IPS-18a (cell line): ENCODE measurements at regions not wholly inside any gene's neighbourhood (a gene's known extent, or its start where the extent isn't known, plus 50 kb on each side); places are given as distances from the start of the nearest gene placed in this dataset.

Experiments
- H3K27ac ChIP-seq: one replicate; pipeline ENCODE4 v1.5.1; 2013; ENCODE audit warnings: low read length
- H3K27me3 ChIP-seq: one replicate; pipeline ENCODE4 v1.6.1; 2013; ENCODE audit warnings: mild to moderate bottlenecking, low read length; ENCODE audit not compliant: control insufficient read depth, insufficient read depth
- H3K36me3 ChIP-seq: one replicate; pipeline ENCODE4 v1.6.1; 2013; ENCODE audit warnings: low read depth, low read length; ENCODE audit not compliant: control insufficient read depth
- H3K4me1 ChIP-seq: one replicate; pipeline ENCODE4 v1.6.1; 2013; ENCODE audit warnings: low read depth, low read length; ENCODE audit not compliant: control insufficient read depth
- H3K4me3 ChIP-seq: one replicate; pipeline ENCODE4 v1.5.1; 2013; ENCODE audit warnings: low read length
- H3K9ac ChIP-seq: one replicate; pipeline ENCODE4 v1.6.1; 2013; ENCODE audit warnings: mild to moderate bottlenecking, low read length, moderate library complexity
- H3K9me3 ChIP-seq: one replicate; pipeline ENCODE4 v1.6.1; 2013; ENCODE audit warnings: low read depth, low read length; ENCODE audit not compliant: control insufficient read depth

GRCh38 chr19:5271145-5271544 lies 69.5 kb downstream of the PTPRS start:
- Histone ChIP-seq H3K27ac (no peak overlapping the region), H3K9me3 (no peaks in the 10 kb centered on the region), H3K4me1 (no peaks in the 10 kb centered on the region), H3K27me3 (no peaks in the 10 kb centered on the region), H3K36me3 (peaks cover 21% of the 10 kb centered on the region), H3K4me3 (no peak overlapping the region), H3K9ac (no peak overlapping the region)

GRCh38 chr19:5269926-5270325 lies 70.7 kb downstream of the PTPRS start:
- no peaks in the 10 kb centered on the region for H3K9me3 ChIP-seq
- no peaks in the 10 kb centered on the region for H3K4me1 ChIP-seq
- H3K27ac ChIP-seq = no peak overlapping the region
- no peaks in the 10 kb centered on the region for H3K27me3 ChIP-seq
- no peak overlapping the region for H3K4me3 ChIP-seq
- H3K36me3 ChIP-seq = peaks cover 25% of the 10 kb centered on the region
- no peak overlapping the region for H3K9ac ChIP-seq

- Histone ChIP-seq H3K9ac (no peak overlapping the region), H3K36me3 (peaks cover 32% of the 10 kb centered on the region), H3K4me3 (no peak overlapping the region), H3K27me3 (no peaks in the 10 kb centered on the region), H3K4me1 (no peaks in the 10 kb centered on the region), H3K27ac (no peak overlapping the region), H3K9me3 (no peaks in the 10 kb centered on the region)
These were observed 71.3 kb downstream of the PTPRS start for GRCh38 chr19:5269279-5269678.

- H3K27ac ChIP-seq = no peak overlapping the region
- H3K4me3 ChIP-seq = no peak overlapping the region
- no peaks in the 10 kb centered on the region for H3K4me1 ChIP-seq
- H3K36me3 ChIP-seq = peaks cover 34% of the 10 kb centered on the region
- no peaks in the 10 kb centered on the region for H3K27me3 ChIP-seq
- no peak overlapping the region for H3K9ac ChIP-seq
- no peaks in the 10 kb centered on the region for H3K9me3 ChIP-seq
These were observed 71.8 kb downstream of the PTPRS start for GRCh38 chr19:5268801-5269200.

- Histone ChIP-seq H3K4me3 (no peak overlapping the region), H3K9ac (no peak overlapping the region), H3K9me3 (no peaks in the 10 kb centered on the region), H3K27me3 (no peaks in the 10 kb centered on the region), H3K4me1 (no peaks in the 10 kb centered on the region), H3K27ac (no peak overlapping the region), H3K36me3 (peaks cover 39% of the 10 kb centered on the region)
These were observed 75.4 kb downstream of the PTPRS start for GRCh38 chr19:5265260-5265659.

- Histone ChIP-seq H3K4me1 (no peaks in the 10 kb centered on the region), H3K9ac (no peak overlapping the region), H3K27ac (no peak overlapping the region), H3K36me3 (peaks cover 44% of the 10 kb centered on the region), H3K9me3 (no peaks in the 10 kb centered on the region), H3K27me3 (no peaks in the 10 kb centered on the region), H3K4me3 (no peak overlapping the region)
These were observed 76.2 kb downstream of the PTPRS start for GRCh38 chr19:5264453-5264852.

- no peak overlapping the region for H3K27ac ChIP-seq
- H3K36me3 ChIP-seq = peaks cover 47% of the 10 kb centered on the region
- H3K27me3 ChIP-seq = no peaks in the 10 kb centered on the region
- H3K4me3 ChIP-seq = no peak overlapping the region
- H3K9ac ChIP-seq = no peak overlapping the region
- no peaks in the 10 kb centered on the region for H3K4me1 ChIP-seq
- H3K9me3 ChIP-seq = no peaks in the 10 kb centered on the region
These were observed 77.0 kb downstream of the PTPRS start for GRCh38 chr19:5263615-5264014.

GRCh38 chr19:5262721-5263120 lies 77.9 kb downstream of the PTPRS start:
- Histone ChIP-seq H3K36me3 (peaks cover 55% of the 10 kb centered on the region), H3K27me3 (no peaks in the 10 kb centered on the region)

GRCh38 chr19:5261156-5261890 lies 79.3 kb downstream of the PTPRS start:
- no peak overlapping the region for H3K27ac ChIP-seq
- no peak overlapping the region for H3K4me3 ChIP-seq
- H3K36me3 ChIP-seq = peaks cover 65% of the 10 kb centered on the region
- no peak overlapping the region for H3K9ac ChIP-seq
- H3K9me3 ChIP-seq = no peaks in the 10 kb centered on the region
- H3K27me3 ChIP-seq = no peaks in the 10 kb centered on the region
- no peaks in the 10 kb centered on the region for H3K4me1 ChIP-seq

More at GRCh38 chr19:5262721-5263120, 77.9 kb downstream of the PTPRS start:
- H3K27ac ChIP-seq = no peak overlapping the region
- no peak overlapping the region for H3K9ac ChIP-seq
- no peaks in the 10 kb centered on the region for H3K9me3 ChIP-seq
- no peaks in the 10 kb centered on the region for H3K4me1 ChIP-seq
- H3K4me3 ChIP-seq = no peak overlapping the region

- no peak overlapping the region for H3K4me3 ChIP-seq
- no peaks in the 10 kb centered on the region for H3K4me1 ChIP-seq
- no peak overlapping the region for H3K9ac ChIP-seq
- peaks cover 69% of the 10 kb centered on the region for H3K36me3 ChIP-seq
- no peak overlapping the region for H3K27ac ChIP-seq
- no peaks in the 10 kb centered on the region for H3K27me3 ChIP-seq
- no peaks in the 10 kb centered on the region for H3K9me3 ChIP-seq
These were observed 80.1 kb downstream of the PTPRS start for GRCh38 chr19:5260381-5260967.

- Histone ChIP-seq H3K4me3 (no peak overlapping the region), H3K9ac (no peak overlapping the region), H3K36me3 (peaks cover 64% of the 10 kb centered on the region), H3K27me3 (no peaks in the 10 kb centered on the region), H3K9me3 (no peaks in the 10 kb centered on the region), H3K27ac (no peak overlapping the region), H3K4me1 (no peaks in the 10 kb centered on the region)
These were observed 80.9 kb downstream of the PTPRS start for GRCh38 chr19:5259750-5260149.
